GM18909 (cell line): ENCODE measurements at regions not wholly inside any gene's neighbourhood (a gene's known extent, or its start where the extent isn't known, plus 50 kb on each side); places are given as distances from the start of the nearest gene placed in this dataset.
A peak's percentile ranks its signal among the peaks of the same experiment; 100 is the strongest.
"Not testable (repeated sequence)": the region's sequence is repeated elsewhere in the genome, so short reads cannot be mapped to it uniquely, and the experiment has no call there.

Experiments used
- ATAC-seq: cut with Tn5 transposase; IDR thresholded peaks from one replicate; pipeline ENCODE4 v1.9.1; 2021; ENCODE audit warnings: mild to moderate bottlenecking; ENCODE audit not compliant: unreplicated experiment, poor library complexity

- ATAC-seq = no peak
These were observed 178.8 kb upstream of the RAB6C start for GRCh38 chr2:129800686-129801085.

- ATAC-seq = no peak
These were observed 177.9 kb upstream of the RAB6C start for GRCh38 chr2:129801575-129801974.

- no peak for ATAC-seq
These were observed 177.2 kb upstream of the RAB6C start for GRCh38 chr2:129802290-129802689.

GRCh38 chr2:129803032-129803431 lies 176.4 kb upstream of the RAB6C start:
- no peak for ATAC-seq

- no peak for ATAC-seq
These were observed 175.6 kb upstream of the RAB6C start for GRCh38 chr2:129803871-129804270.

GRCh38 chr2:129805899-129806298 lies 173.6 kb upstream of the RAB6C start:
- no peak for ATAC-seq

- ATAC-seq = no peak
These were observed 173.1 kb upstream of the RAB6C start for GRCh38 chr2:129806317-129806716.

GRCh38 chr2:129806990-129807389 lies 172.5 kb upstream of the RAB6C start:
- ATAC-seq = no peak

- ATAC-seq = not testable (repeated sequence)
These were observed 171.7 kb upstream of the RAB6C start for GRCh38 chr2:129807642-129808338.

GRCh38 chr2:129810521-129810920 lies 168.9 kb upstream of the RAB6C start:
- no peak for ATAC-seq

- peak; percentile 72 for ATAC-seq
These were observed 167.4 kb upstream of the RAB6C start for GRCh38 chr2:129812071-129812470.

GRCh38 chr2:129812654-129813053 lies 166.8 kb upstream of the RAB6C start:
- ATAC-seq = no peak

- no peak for ATAC-seq
These were observed 166.1 kb upstream of the RAB6C start for GRCh38 chr2:129813404-129813803.

GRCh38 chr2:129816813-129817574 lies 162.5 kb upstream of the RAB6C start:
- ATAC-seq = no peak

- ATAC-seq = no peak
These were observed 159.6 kb upstream of the RAB6C start for GRCh38 chr2:129819855-129820254.

GRCh38 chr2:129820908-129821307 lies 158.6 kb upstream of the RAB6C start:
- ATAC-seq = no peak

- ATAC-seq = no peak
These were observed 158.0 kb upstream of the RAB6C start for GRCh38 chr2:129821445-129821844.

- no peak for ATAC-seq
These were observed 156.4 kb upstream of the RAB6C start for GRCh38 chr2:129823044-129823443.

- no peak for ATAC-seq
These were observed 152.0 kb upstream of the RAB6C start for GRCh38 chr2:129827311-129828090.

- ATAC-seq = no peak
These were observed 150.7 kb upstream of the RAB6C start for GRCh38 chr2:129828792-129829191.

GRCh38 chr2:129829588-129829987 lies 149.9 kb upstream of the RAB6C start:
- no peak for ATAC-seq
